ENCODE measurements at regions not wholly inside any gene's neighbourhood (a gene's known extent, or its start where the extent isn't known, plus 50 kb on each side); places are given as distances from the start of the nearest gene placed in this dataset.

DNA sequence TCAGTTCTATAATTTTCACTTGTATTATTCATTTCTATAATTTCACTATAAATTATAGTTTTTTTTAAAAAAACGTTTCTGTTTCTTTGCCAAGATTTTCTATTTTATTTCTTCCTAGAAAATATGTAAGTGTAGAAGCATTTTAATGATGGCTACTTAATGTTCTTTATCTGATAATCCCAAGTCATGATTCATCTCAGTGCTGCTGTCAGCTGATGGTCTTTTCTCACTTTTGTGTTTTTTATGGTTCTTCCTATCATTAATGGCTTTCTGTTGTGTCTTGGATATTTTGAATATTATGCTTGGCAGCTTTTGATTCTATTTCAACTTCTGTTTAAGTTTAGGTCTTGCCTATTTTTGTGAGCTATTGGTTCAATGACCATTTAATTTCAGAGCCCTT, 268.6 kb downstream of the BAMBI start:
- no peaks in the 10 kb centered on the region for H3K36me3 ChIP-seq (ENCODE audit: control insufficient read depth in 2 of 2, insufficient read depth in 2 of 2, low read length in 2 of 2)
- no peak overlapping the region for H3K27ac ChIP-seq (ENCODE audit: low read length)
- H3K4me3 ChIP-seq (ENCODE audit: low read length in 2 of 2): no peak overlapping the region
- H3K9me3 ChIP-seq (ENCODE audit: control insufficient read depth in 2 of 2, low read length in 2 of 2): peaks cover 5 to 7% of the 10 kb centered on the region in 2 donors
- no peaks in the 10 kb centered on the region for H3K4me1 ChIP-seq (ENCODE audit: control insufficient read depth, insufficient read depth, low read length)
- no peaks in the 10 kb centered on the region for H3K27me3 ChIP-seq (ENCODE audit: control insufficient read depth in 1 of 2, insufficient read depth in 2 of 2, low read length in 2 of 2)
- H3K9ac ChIP-seq (ENCODE audit: low read length in 2 of 2): no peak overlapping the region

DNA sequence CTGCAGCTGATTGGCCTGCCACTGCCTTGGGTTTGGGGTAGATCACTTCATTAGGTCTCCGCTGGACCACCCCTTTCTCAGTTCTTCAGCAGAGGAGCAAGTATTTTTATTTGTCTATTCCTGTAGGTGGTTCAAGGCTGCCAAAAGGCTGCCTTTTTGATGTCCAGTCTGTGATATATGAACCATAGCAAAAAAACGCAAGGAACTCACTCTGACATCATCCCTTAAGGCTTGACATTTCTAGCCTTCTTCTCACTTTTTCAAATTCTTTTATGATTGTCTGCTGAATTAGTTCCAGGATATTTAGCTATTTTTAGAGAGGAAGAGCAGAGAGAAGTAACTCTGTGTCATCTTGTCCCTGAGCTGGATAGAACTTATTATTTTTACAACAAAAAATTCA, 269.2 kb downstream of the BAMBI start:
- no peaks in the 10 kb centered on the region for H3K27me3 ChIP-seq (ENCODE audit: control insufficient read depth in 1 of 2, insufficient read depth in 2 of 2, low read length in 2 of 2)
- H3K4me1 ChIP-seq (ENCODE audit: control insufficient read depth, insufficient read depth, low read length): no peaks in the 10 kb centered on the region
- no peak overlapping the region for H3K27ac ChIP-seq (ENCODE audit: low read length)
- H3K9ac ChIP-seq (ENCODE audit: low read length in 2 of 2): no peak overlapping the region
- no peaks in the 10 kb centered on the region for H3K36me3 ChIP-seq (ENCODE audit: control insufficient read depth in 2 of 2, insufficient read depth in 2 of 2, low read length in 2 of 2)
- peaks cover 5 to 7% of the 10 kb centered on the region in 2 donors for H3K9me3 ChIP-seq (ENCODE audit: control insufficient read depth in 2 of 2, low read length in 2 of 2)
- H3K4me3 ChIP-seq (ENCODE audit: low read length in 2 of 2): no peak overlapping the region

DNA sequence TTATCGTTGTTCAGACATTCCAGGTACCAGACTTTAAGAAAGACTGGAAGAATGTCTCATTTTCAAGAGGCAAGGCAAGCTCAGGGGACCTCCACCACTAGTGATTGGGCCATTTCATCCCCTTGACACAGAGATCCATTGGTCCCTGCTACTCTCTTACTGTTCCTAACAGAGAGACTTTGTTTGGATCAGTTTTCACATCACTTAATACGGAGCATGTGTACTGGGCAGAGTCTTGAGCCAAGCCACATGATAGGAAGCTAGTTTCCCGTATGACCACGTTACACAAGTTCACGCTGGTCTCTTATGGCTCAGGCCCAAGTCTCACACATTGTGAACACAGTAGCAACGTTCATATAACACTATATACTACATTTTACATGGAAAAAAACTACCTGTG, 269.9 kb downstream of the BAMBI start:
- Histone ChIP-seq H3K9ac (ENCODE audit: low read length in 2 of 2) (no peak overlapping the region), H3K36me3 (ENCODE audit: control insufficient read depth in 2 of 2, insufficient read depth in 2 of 2, low read length in 2 of 2) (no peaks in the 10 kb centered on the region), H3K27me3 (ENCODE audit: control insufficient read depth in 1 of 2, insufficient read depth in 2 of 2, low read length in 2 of 2) (peaks cover 0 to 2% of the 10 kb centered on the region in 2 donors), H3K9me3 (ENCODE audit: control insufficient read depth in 2 of 2, low read length in 2 of 2) (peaks cover 5 to 7% of the 10 kb centered on the region in 2 donors), H3K4me3 (ENCODE audit: low read length in 2 of 2) (no peak overlapping the region), H3K27ac (ENCODE audit: low read length) (no peak overlapping the region), H3K4me1 (ENCODE audit: control insufficient read depth, insufficient read depth, low read length) (no peaks in the 10 kb centered on the region)

DNA sequence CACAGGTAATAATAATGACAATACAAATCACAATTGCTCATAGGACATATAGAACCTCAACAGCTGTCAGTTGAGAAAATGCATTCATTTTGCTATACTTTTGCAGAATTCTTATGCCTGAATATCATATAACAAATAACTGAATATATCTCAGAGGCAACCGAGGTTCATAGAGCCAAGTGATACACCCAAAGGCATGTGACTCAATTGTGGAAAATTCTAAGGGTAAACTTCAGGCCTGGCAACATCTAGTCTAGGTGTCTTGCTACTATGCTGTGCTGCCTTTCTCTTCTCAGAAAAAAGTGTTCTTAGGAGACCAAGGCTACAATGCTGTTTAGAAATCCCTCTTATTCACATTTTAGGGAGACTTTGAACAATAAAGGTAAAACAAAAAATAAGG, 270.7 kb downstream of the BAMBI start:
- Histone ChIP-seq H3K27ac (ENCODE audit: low read length) (no peak overlapping the region), H3K36me3 (ENCODE audit: control insufficient read depth in 2 of 2, insufficient read depth in 2 of 2, low read length in 2 of 2) (no peaks in the 10 kb centered on the region), H3K27me3 (ENCODE audit: control insufficient read depth in 1 of 2, insufficient read depth in 2 of 2, low read length in 2 of 2) (peaks cover 0 to 2% of the 10 kb centered on the region in 2 donors), H3K4me3 (ENCODE audit: low read length in 2 of 2) (no peak overlapping the region), H3K4me1 (ENCODE audit: control insufficient read depth, insufficient read depth, low read length) (no peaks in the 10 kb centered on the region), H3K9me3 (ENCODE audit: control insufficient read depth in 2 of 2, low read length in 2 of 2) (peaks cover 5 to 7% of the 10 kb centered on the region in 2 donors), H3K9ac (ENCODE audit: low read length in 2 of 2) (no peak overlapping the region)

DNA sequence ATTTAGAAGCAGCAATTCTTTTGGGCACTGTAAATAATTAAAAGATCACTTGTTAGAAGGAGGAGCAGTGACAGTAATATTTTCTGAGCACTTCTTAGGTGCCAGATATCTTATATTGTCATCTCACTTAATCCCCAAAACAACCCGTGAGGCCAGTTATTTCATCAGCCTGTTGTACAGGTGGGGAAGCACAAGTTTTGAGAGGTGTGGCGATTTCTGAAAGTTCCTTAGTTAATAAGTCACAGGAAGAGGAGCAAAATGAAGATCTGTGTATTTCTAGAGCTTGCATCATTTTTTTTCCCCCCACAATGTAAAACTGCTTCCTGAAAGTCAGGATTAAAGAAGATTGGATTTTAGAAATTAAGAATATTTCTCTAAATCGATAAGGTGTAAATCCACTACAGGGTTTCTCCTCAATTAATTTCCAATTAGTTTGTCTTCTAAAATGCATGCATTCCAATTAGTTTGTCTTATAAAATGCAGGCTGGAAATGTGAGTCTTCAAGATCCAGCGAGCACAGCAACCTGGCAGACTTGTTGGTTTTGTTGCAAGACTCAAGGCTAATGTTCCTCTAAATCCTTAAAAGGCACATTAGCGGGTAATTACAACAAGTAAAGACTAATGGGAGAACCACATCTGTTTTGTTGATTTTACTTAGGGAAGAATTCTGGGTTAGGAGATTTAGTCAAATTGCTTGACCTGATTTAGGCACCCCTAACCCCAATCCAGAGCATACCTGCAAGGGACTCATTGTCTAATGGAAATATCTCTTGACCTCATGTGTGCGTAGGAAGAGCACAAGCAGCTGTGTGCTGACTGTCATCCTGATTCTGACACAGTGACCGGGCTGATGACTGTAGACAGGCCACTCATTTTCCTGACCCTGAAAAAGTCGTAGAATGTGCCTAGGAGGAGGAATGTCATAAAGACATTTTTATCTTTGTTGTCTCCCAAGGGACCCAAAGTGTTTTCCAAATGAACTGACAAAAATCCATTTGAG, 272.0 kb downstream of the BAMBI start:
- Histone ChIP-seq H3K36me3 (ENCODE audit: control insufficient read depth in 2 of 2, insufficient read depth in 2 of 2, low read length in 2 of 2) (no peaks in the 10 kb centered on the region), H3K9me3 (ENCODE audit: control insufficient read depth in 2 of 2, low read length in 2 of 2) (peaks cover 5 to 7% of the 10 kb centered on the region in 2 donors), H3K9ac (ENCODE audit: low read length in 2 of 2) (no peak overlapping the region), H3K27me3 (ENCODE audit: control insufficient read depth in 1 of 2, insufficient read depth in 2 of 2, low read length in 2 of 2) (peaks cover 0 to 2% of the 10 kb centered on the region in 2 donors), H3K4me3 (ENCODE audit: low read length in 2 of 2) (no peak overlapping the region), H3K27ac (ENCODE audit: low read length) (no peak overlapping the region), H3K4me1 (ENCODE audit: control insufficient read depth, insufficient read depth, low read length) (no peaks in the 10 kb centered on the region)

DNA sequence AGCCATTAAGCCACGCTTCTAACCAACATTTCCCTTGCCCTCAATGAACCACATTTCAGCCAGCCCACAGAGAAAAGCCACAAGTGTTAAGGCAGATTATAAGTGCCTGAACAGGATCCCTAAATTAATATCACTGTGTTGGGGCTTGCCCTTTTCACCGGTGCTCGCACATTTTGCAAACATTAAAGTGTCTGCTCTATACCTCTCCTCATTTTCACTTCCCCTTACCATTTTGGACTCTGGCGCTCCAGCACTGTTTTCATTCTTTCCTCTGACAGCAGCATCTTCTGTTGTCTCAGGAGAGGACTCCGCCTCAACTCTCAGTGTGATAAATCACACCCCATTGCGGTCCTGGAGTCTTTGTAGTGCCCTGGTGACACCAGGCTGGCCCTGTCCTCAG, 274.2 kb downstream of the BAMBI start:
- H3K27me3 ChIP-seq (ENCODE audit: control insufficient read depth in 1 of 2, insufficient read depth in 2 of 2, low read length in 2 of 2): peaks cover 0 to 2% of the 10 kb centered on the region in 2 donors
- no peak overlapping the region for H3K27ac ChIP-seq (ENCODE audit: low read length)
- peaks cover 3 to 5% of the 10 kb centered on the region in 2 donors for H3K9me3 ChIP-seq (ENCODE audit: control insufficient read depth in 2 of 2, low read length in 2 of 2)
- no peak overlapping the region for H3K4me3 ChIP-seq (ENCODE audit: low read length in 2 of 2)
- H3K36me3 ChIP-seq (ENCODE audit: control insufficient read depth in 2 of 2, insufficient read depth in 2 of 2, low read length in 2 of 2): no peaks in the 10 kb centered on the region
- no peaks in the 10 kb centered on the region for H3K4me1 ChIP-seq (ENCODE audit: control insufficient read depth, insufficient read depth, low read length)
- no peak overlapping the region for H3K9ac ChIP-seq (ENCODE audit: low read length in 2 of 2)

DNA sequence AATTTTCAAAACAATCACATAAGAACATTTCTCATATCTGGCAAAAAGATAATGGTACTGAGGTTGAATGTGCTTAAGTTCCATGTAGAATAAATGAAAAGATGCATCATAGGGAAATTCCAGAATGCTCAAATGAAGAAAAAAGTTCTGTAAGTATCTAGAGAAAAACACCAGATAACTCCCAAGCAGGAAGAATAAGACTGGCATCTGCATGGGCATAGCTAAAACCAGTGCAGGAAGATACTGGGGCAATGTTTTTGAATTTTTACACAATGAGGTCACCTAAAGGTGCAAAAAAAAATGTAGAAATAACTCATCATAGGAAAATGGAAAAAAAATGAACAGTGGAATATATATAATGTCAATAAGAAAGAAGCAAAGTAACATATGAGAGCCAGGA, 275.2 kb downstream of the BAMBI start:
- Histone ChIP-seq H3K27ac (ENCODE audit: low read length) (no peak overlapping the region), H3K4me1 (ENCODE audit: control insufficient read depth, insufficient read depth, low read length) (no peaks in the 10 kb centered on the region), H3K9ac (ENCODE audit: low read length in 2 of 2) (no peak overlapping the region), H3K27me3 (ENCODE audit: control insufficient read depth in 1 of 2, insufficient read depth in 2 of 2, low read length in 2 of 2) (peaks cover 0 to 2% of the 10 kb centered on the region in 2 donors), H3K9me3 (ENCODE audit: control insufficient read depth in 2 of 2, low read length in 2 of 2) (peaks cover 3 to 5% of the 10 kb centered on the region in 2 donors), H3K4me3 (ENCODE audit: low read length in 2 of 2) (no peak overlapping the region), H3K36me3 (ENCODE audit: control insufficient read depth in 2 of 2, insufficient read depth in 2 of 2, low read length in 2 of 2) (no peaks in the 10 kb centered on the region)

DNA sequence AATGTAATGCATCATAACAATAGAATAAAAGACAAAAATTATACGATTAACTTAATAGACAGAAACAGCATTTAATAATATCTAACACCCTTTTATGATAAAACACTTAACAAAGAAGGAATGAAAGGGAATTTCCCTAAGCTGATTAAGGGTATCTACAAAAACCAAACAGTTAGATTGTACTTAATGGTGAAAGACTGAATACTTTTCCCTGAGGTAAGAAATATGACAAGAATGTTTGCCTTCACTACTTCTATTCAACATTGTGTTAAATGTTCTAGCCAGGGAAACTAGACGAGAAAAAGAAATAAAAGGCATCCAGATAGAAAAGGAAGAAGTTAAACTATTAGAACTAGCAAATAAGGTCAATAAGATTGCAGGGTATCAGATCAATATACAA, 276.9 kb downstream of the BAMBI start:
- Histone ChIP-seq H3K36me3 (ENCODE audit: control insufficient read depth in 2 of 2, insufficient read depth in 2 of 2, low read length in 2 of 2) (no peaks in the 10 kb centered on the region), H3K4me3 (ENCODE audit: low read length in 2 of 2) (no peak overlapping the region), H3K27ac (ENCODE audit: low read length) (no peak overlapping the region), H3K27me3 (ENCODE audit: control insufficient read depth in 1 of 2, insufficient read depth in 2 of 2, low read length in 2 of 2) (peaks cover 0 to 2% of the 10 kb centered on the region in 2 donors), H3K9me3 (ENCODE audit: control insufficient read depth in 2 of 2, low read length in 2 of 2) (peaks cover 3 to 5% of the 10 kb centered on the region in 2 donors), H3K9ac (ENCODE audit: low read length in 2 of 2) (no peak overlapping the region), H3K4me1 (ENCODE audit: control insufficient read depth, insufficient read depth, low read length) (no peaks in the 10 kb centered on the region)

DNA sequence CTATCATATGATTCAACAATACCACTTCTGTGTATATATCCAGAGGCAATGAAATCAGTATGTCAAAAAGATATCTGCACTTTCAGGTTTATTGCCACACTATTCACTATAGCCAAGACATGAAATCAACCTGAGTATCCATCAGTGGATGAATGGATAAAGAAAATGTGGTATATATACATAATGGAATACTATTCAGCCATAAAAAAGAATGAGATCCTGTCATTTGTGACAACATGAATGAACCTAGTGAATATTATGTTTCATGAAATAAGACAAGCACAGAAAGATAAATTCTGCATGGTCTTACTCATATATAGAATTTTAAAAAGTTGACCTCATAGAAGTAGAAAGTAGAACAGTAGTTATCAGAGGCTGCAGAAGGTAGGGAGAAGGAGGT, 281.1 kb downstream of the BAMBI start:
- no peak overlapping the region for H3K27ac ChIP-seq (ENCODE audit: low read length)
- no peaks in the 10 kb centered on the region for H3K9me3 ChIP-seq (ENCODE audit: control insufficient read depth in 2 of 2, low read length in 2 of 2)
- H3K36me3 ChIP-seq (ENCODE audit: control insufficient read depth in 2 of 2, insufficient read depth in 2 of 2, low read length in 2 of 2): no peaks in the 10 kb centered on the region
- H3K9ac ChIP-seq (ENCODE audit: low read length in 2 of 2): no peak overlapping the region
- H3K4me3 ChIP-seq (ENCODE audit: low read length in 2 of 2): no peak overlapping the region
- no peaks in the 10 kb centered on the region for H3K4me1 ChIP-seq (ENCODE audit: control insufficient read depth, insufficient read depth, low read length)
- H3K27me3 ChIP-seq (ENCODE audit: control insufficient read depth in 1 of 2, insufficient read depth in 2 of 2, low read length in 2 of 2): no peaks in the 10 kb centered on the region

DNA sequence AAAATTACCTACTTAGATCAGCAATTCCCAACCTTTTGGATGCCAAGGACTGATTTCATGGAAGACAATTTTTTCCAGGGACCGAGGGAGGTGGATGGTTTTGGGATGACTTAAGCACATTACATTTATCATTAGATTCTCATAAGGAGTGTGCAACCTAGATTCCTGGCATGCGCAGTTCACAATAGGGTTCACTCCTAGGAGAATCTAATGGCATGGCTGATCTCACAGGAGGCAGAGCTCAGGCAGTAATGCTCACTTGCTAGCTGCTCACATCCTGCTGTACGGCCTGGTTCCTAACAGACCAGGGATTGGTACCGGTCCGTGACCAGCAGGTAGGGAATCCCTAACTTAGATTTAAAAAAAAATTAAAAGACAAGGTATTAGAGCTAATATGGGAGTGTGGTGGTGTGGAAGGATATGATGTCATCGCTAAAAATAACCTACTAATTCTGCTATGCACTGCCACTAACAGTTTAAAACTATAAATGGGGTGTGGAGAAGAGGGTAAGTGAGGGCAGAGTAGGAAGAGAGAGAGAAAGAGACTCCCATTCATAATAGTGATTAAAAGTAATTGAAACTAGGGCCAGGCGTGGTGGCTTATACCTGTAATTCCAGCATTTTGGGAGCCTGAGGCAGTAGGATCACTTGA, 282.7 kb downstream of the BAMBI start:
- H3K4me3 ChIP-seq (ENCODE audit: low read length in 2 of 2): no peak overlapping the region
- H3K27me3 ChIP-seq (ENCODE audit: control insufficient read depth in 1 of 2, insufficient read depth in 2 of 2, low read length in 2 of 2): no peaks in the 10 kb centered on the region
- H3K27ac ChIP-seq (ENCODE audit: low read length): no peak overlapping the region
- no peaks in the 10 kb centered on the region for H3K4me1 ChIP-seq (ENCODE audit: control insufficient read depth, insufficient read depth, low read length)
- H3K9ac ChIP-seq (ENCODE audit: low read length in 2 of 2): no peak overlapping the region
- H3K9me3 ChIP-seq (ENCODE audit: control insufficient read depth in 2 of 2, low read length in 2 of 2): peaks cover 0 to 3% of the 10 kb centered on the region in 2 donors
- no peaks in the 10 kb centered on the region for H3K36me3 ChIP-seq (ENCODE audit: control insufficient read depth in 2 of 2, insufficient read depth in 2 of 2, low read length in 2 of 2)

DNA sequence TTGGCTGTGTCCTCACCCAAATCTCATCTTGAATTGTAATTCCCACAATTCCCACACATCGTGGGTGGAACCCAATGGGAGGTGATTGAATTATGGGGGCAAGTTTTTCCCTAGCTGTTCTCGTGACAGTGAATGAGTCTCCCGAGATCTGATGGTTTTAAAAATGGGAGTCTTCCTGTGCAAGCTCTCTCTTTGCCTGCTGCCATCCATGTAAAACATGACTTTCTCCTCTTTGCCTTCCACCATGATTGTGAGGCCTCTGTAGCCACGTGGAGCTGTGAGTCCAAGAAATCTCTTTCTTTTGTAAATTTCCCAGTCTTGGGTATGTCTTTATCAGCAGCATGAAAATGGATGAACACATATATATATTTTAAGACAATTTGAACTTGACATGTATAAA, 285.4 kb downstream of the BAMBI start:
- no peak overlapping the region for H3K27ac ChIP-seq (ENCODE audit: low read length)
- peaks cover 0 to 3% of the 10 kb centered on the region in 2 donors for H3K9me3 ChIP-seq (ENCODE audit: control insufficient read depth in 2 of 2, low read length in 2 of 2)
- no peaks in the 10 kb centered on the region for H3K27me3 ChIP-seq (ENCODE audit: control insufficient read depth in 1 of 2, insufficient read depth in 2 of 2, low read length in 2 of 2)
- no peaks in the 10 kb centered on the region for H3K36me3 ChIP-seq (ENCODE audit: control insufficient read depth in 2 of 2, insufficient read depth in 2 of 2, low read length in 2 of 2)
- H3K4me1 ChIP-seq (ENCODE audit: control insufficient read depth, insufficient read depth, low read length): no peaks in the 10 kb centered on the region
- no peak overlapping the region for H3K4me3 ChIP-seq (ENCODE audit: low read length in 2 of 2)
- H3K9ac ChIP-seq (ENCODE audit: low read length in 2 of 2): no peak overlapping the region
